Ovary (tissue), 7 donors: ENCODE measurements at regions not wholly inside any gene's neighbourhood (a gene's known extent, or its start where the extent isn't known, plus 50 kb on each side); places are given as distances from the start of the nearest gene placed in this dataset.
A peak's percentile ranks its signal among the peaks of the same experiment; 100 is the strongest.

ENCODE experiments used
- DNase-seq, 5 donors: peaks; one replicate each; pipeline ENCODE4 v3.0.0-alpha.2; 2019 to 2020
- H3K27ac ChIP-seq, 2 donors: fragments of 200-600 bp; one replicate each; pipeline versions ENCODE4 v1.5.1 to v1.8.0; 2019 to 2022
- H3K27me3 ChIP-seq: fragments of 200-600 bp; one replicate; pipeline ENCODE4 v1.8.0; 2022
- H3K36me3 ChIP-seq: fragments of 200-600 bp; sonication (generic); one replicate; pipeline ENCODE4 v1.5.1; 2019
- H3K4me1 ChIP-seq: one replicate; pipeline ENCODE4 v1.8.1; 2013; ENCODE audit warnings: mild to moderate bottlenecking, moderate library complexity; ENCODE audit not compliant: insufficient read depth
- H3K4me3 ChIP-seq: fragments of 200-600 bp; sonication (generic); one replicate; pipeline ENCODE4 v1.5.1; 2017
- H3K9me3 ChIP-seq, 2 donors: fragments of 200-600 bp in 1 of 2; sonication (generic) in 1 of 2; one replicate each; pipeline versions ENCODE4 v1.5.1 to v1.8.1; 2013 to 2019; ENCODE audit warnings: mild to moderate bottlenecking in 1 of 2, moderate library complexity in 1 of 2
- EP300 ChIP-seq: sonication (generic); formaldehyde crosslinking; IDR thresholded peaks from one replicate; pipeline ENCODE4 v1.6.1; 2017; ENCODE audit warnings: antibody characterized with exemption
- POLR2A ChIP-seq: fragments of 450-650 bp; IDR thresholded peaks from one replicate; pipeline ENCODE4 v1.6.1; 2017; ENCODE audit warnings: antibody characterized with exemption, mild to moderate bottlenecking, moderate library complexity
- WGBS, 3 donors: extraction: QIAGEN DNeasy Blood & Tissue Kit in 1 of 3; methylation state at CpG; one replicate each; pipeline versions ENCODE4 v1.1.5 to v1.1.7; 2013 to 2017; 5-methylcytosine and 5-hydroxymethylcytosine counted together
- intact Hi-C, 4 donors: fragments of 100-400 bp; cut with DNase I; formaldehyde crosslinking; loops; one replicate each; pipeline versions ENCODE4 v1.11.0 to v1.15.1; 2022 to 2023
- TF ChIP-seq, protein P1 (sequence below), 3 donors: fragments of 450-650 bp in 2 of 3; fragments of 200-600 bp in 1 of 3; IDR thresholded peaks; one replicate each; pipeline versions ENCODE4 v1.5.1 to v1.8.0; 2016 to 2022; ENCODE audit warnings: antibody characterized with exemption in 3 of 3, mild to moderate bottlenecking in 1 of 3
- donor health status: DM: no; HTN: no; CAD: no; lungs with moderate emphysema.
- donor health status: DM: no; HTN: no; CAD: no.
- donor health status: Bipolar disorder and iron deficiency.
- donor health status: DM: no; HTN: no; CAD: no.
- donor health status: DM: yes; HTN: yes; CAD: no.

DNA sequence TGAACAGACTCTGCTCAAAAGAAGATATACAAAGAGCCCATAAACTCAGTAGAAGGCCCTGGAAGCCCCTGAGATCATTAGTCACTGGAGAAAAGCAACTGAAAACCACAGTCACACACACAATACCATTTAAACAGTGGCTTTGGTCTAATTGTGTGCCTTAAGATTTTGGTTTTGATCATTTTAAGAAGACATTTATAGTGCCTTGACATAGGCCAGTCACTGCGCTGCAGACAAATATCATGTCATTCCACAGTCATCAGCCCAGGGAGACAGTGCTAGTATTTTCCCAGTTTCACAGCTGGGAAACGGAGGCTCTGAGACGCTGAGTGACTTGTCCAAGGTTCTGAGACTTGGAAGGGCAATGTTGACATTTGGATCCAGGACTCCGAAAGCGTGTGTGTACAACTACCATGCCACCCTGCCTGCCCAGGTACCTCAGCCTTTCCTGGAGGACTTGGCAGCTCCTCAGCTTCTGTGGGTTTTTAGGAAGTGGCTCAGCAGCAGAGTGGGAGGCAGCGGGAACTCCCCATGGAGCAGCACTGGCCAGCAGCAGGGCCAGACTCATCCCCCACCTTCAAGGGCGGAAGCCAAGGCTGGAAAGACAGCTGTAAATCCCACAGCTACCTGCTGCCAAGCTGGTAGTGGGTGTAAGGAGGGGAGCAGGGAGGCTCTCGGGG is 173.9 kb downstream of the WDR11 start:
- H3K27ac ChIP-seq = no peak overlapping the region
- intact Hi-C loops = no loop called here
- H3K36me3 ChIP-seq = no peaks in the 10 kb centered on the region
- DNase-seq = no peak
- no peak overlapping the region for H3K4me3 ChIP-seq
- no peaks in the 10 kb centered on the region for H3K27me3 ChIP-seq
- no peaks in the 10 kb centered on the region for H3K9me3 ChIP-seq
- TF ChIP-seq EP300 = no peak
- TF ChIP-seq POLR2A = no peak
- TF ChIP-seq, protein P1, sequence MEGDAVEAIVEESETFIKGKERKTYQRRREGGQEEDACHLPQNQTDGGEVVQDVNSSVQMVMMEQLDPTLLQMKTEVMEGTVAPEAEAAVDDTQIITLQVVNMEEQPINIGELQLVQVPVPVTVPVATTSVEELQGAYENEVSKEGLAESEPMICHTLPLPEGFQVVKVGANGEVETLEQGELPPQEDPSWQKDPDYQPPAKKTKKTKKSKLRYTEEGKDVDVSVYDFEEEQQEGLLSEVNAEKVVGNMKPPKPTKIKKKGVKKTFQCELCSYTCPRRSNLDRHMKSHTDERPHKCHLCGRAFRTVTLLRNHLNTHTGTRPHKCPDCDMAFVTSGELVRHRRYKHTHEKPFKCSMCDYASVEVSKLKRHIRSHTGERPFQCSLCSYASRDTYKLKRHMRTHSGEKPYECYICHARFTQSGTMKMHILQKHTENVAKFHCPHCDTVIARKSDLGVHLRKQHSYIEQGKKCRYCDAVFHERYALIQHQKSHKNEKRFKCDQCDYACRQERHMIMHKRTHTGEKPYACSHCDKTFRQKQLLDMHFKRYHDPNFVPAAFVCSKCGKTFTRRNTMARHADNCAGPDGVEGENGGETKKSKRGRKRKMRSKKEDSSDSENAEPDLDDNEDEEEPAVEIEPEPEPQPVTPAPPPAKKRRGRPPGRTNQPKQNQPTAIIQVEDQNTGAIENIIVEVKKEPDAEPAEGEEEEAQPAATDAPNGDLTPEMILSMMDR (IDR thresholded peaks at IDR 0.05) = no peak
- WGBS, 3 donors = 67 to 84% (median 74%) methylated on average over 8 of the region's 8 CpGs
- H3K4me1 ChIP-seq = no peaks in the 10 kb centered on the region

DNA sequence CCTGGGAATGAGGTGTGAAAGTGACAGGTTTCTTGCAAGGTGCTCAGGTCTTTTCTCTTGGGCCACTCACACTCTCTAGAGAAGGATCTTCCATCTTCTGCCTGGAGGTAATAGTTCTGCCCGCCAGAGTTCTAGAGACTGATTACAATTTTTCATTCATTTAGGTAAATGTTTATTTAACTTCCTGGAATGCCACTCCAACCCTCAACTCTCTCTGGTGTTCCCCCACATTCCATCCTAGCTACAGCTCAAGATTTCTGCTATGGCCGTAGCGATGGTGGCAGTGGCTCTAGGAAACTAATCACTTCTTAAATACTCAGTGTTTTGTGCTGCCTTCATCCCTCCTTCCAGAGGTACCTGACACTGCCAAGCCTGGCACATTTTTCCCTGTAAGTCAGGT is 174.6 kb downstream of the WDR11 start:
- no peak overlapping the region for H3K4me3 ChIP-seq
- WGBS, 3 donors = 84 to 89% (median 88%) methylated on average over 3 of the region's 3 CpGs
- intact Hi-C loops = no loop called here
- no peaks in the 10 kb centered on the region for H3K4me1 ChIP-seq
- H3K36me3 ChIP-seq = no peaks in the 10 kb centered on the region
- no peaks in the 10 kb centered on the region for H3K27me3 ChIP-seq
- no peaks in the 10 kb centered on the region for H3K9me3 ChIP-seq
- no peak for DNase-seq
- TF ChIP-seq EP300 (no peak), POLR2A (no peak)
- TF ChIP-seq, protein P1 (IDR thresholded peaks at IDR 0.05) = no peak
- no peak overlapping the region for H3K27ac ChIP-seq

DNA sequence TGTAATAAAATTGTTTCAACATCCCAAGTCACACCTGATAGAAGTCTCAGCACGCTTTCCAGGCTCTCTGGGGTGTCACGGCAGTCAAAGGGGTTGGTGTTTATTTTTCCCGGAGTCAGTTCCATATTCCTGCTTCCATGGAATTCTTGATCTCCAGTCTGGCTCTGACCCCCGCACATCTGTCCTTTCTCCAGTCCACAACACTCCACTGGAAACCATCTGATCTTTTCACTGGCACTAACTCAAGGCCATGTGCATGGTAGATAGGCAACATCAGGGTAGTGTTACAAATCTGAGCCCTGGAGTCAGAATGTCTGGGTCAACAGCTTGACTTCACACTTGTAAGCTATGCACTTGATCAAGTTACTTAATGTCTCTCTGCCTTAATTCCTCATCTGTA is 176.2 kb downstream of the WDR11 start:
- Histone ChIP-seq H3K4me3 (no peak overlapping the region), H3K9me3 (no peaks in the 10 kb centered on the region), H3K36me3 (no peaks in the 10 kb centered on the region), H3K27me3 (no peaks in the 10 kb centered on the region), H3K4me1 (no peaks in the 10 kb centered on the region), H3K27ac (no peak overlapping the region)
- intact Hi-C loops = no loop called here
- 18 to 34% (median 23%) methylated on average over 4 of the region's 4 CpGs for WGBS, 3 donors
- TF ChIP-seq, protein P1 (IDR thresholded peaks at IDR 0.05) = no peak
- TF ChIP-seq POLR2A = no peak
- TF ChIP-seq EP300 = no peak
- peak in 1 of 5 donors; percentile 35 for DNase-seq

DNA sequence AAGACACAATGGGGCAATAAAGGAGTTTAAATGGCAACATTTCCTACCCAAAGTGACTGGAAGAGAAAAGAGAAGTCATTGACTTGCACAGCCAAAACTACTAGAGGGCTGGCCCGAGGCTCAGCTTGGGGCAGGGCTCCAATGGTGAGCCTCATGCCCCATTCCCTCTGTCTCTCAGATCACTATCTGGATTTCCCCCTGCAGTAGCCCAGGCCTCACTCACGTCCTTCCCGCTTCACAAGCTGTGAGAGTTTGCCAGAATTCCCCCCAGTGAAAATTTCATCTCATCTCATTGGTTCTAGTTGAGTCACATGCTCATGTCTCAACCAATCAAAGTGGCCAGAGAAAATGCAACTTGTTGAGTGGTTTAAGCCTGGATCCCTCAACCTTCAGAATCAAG is 181.3 kb downstream of the WDR11 start:
- intact Hi-C loops = no loop called here
- 84 to 93% (median 90%) methylated on average over 3 of the region's 3 CpGs for WGBS, 3 donors

More for the DNA sequence above, 181.3 kb downstream of the WDR11 start:
- Histone ChIP-seq H3K36me3 (no peaks in the 10 kb centered on the region), H3K27ac (no peak overlapping the region), H3K4me3 (no peak overlapping the region), H3K4me1 (no peaks in the 10 kb centered on the region), H3K9me3 (no peaks in the 10 kb centered on the region), H3K27me3 (no peaks in the 10 kb centered on the region)
- TF ChIP-seq, protein P1 (IDR thresholded peaks at IDR 0.05) = no peak
- no peak for DNase-seq
